ENCODE measurements at regions not wholly inside any gene's neighbourhood (a gene's known extent, or its start where the extent isn't known, plus 50 kb on each side); places are given as distances from the start of the nearest gene placed in this dataset.

- ChIA-PET CTCF (ENCODE audit: low intra/inter-chr PET ratio, low total read pairs) (no interaction called here), POLR2A (no interaction called here)
- ATAC-seq: no peak
- H3K4me2 ChIP-seq (ENCODE audit: low read depth, low read length): no peak overlapping the region
- H2AFZ ChIP-seq (ENCODE audit: low read length): no peak overlapping the region
- no peaks in the 10 kb centered on the region for H3K27me3 ChIP-seq (ENCODE audit: control insufficient read depth in 1 of 2, insufficient read depth in 2 of 2, low read length in 2 of 2)
- intact Hi-C loops (cut with micrococcal nuclease; ENCODE audit: unreplicated experiment): no loop called here
- no peaks in the 10 kb centered on the region for H4K20me1 ChIP-seq (ENCODE audit: insufficient read depth, low read length)
- no peaks in the 10 kb centered on the region for H3K36me3 ChIP-seq (replicated peaks in 1 of 2; ENCODE audit: control insufficient read depth in 1 of 2, insufficient read depth in 2 of 2, low read length in 2 of 2)
- in situ Hi-C loops (cut with HindIII; ENCODE audit: extremely low pct_ligation_motif_present, low pct_unique_long_range_greater_than_20kb): no loop called here
- DNase-seq (ENCODE audit: low spot score): no peak
- no peaks in the 10 kb centered on the region for H3K9me3 ChIP-seq (ENCODE audit: low read length)
- H3K4me1 ChIP-seq (ENCODE audit: insufficient read depth, low read length): no peaks in the 10 kb centered on the region
- 12% methylated on average over 3 of the region's 3 CpGs for WGBS (ENCODE audit: low lambda C conversion rate)
- no peak overlapping the region for H3K27ac ChIP-seq (ENCODE audit: extremely low read length, insufficient read depth, low read length)
- H3K4me3 ChIP-seq (replicated peaks in 1 of 3; ENCODE audit: insufficient read depth in 1 of 3, low read depth in 2 of 3, low read length in 3 of 3): no peak overlapping the region
- H3K9ac ChIP-seq (ENCODE audit: insufficient read depth, low read depth, low read length): no peak overlapping the region
- FAIRE-seq: no peak
- no peaks in the 10 kb centered on the region for H3K79me2 ChIP-seq (ENCODE audit: insufficient read depth, low read length)
- BruUV-seq (replicated peaks): no TSS peak
- no peak for TF ChIP-seq GTF2F1 (IDR thresholded peaks at IDR 0.05; ENCODE audit: low read length)
- TF ChIP-seq GABPB1 (CRISPR knock-in tag; IDR thresholded peaks at IDR 0.05): no peak
- no peak for TF ChIP-seq SKI (IDR thresholded peaks at IDR 0.05; ENCODE audit: partially characterized antibody)
- no peak for TF ChIP-seq ZBTB38 (CRISPR knock-in tag; IDR thresholded peaks at IDR 0.05)
- no peak for TF ChIP-seq SYNCRIP (IDR thresholded peaks at IDR 0.05; ENCODE audit: insufficient read depth, low read depth, low read length)
- TF ChIP-seq ZNF17 (CRISPR knock-in tag; IDR thresholded peaks at IDR 0.05): no peak
- no peak for TF ChIP-seq ETS1 (CRISPR knock-in tag; IDR thresholded peaks at IDR 0.05)
- TF ChIP-seq ZNF615 (CRISPR knock-in tag; IDR thresholded peaks at IDR 0.05; ENCODE audit: borderline replicate concordance): no peak
- no peak for TF ChIP-seq PHB2 (IDR thresholded peaks at IDR 0.05; ENCODE audit: partially characterized antibody)
- TF ChIP-seq ZNF569 (CRISPR knock-in tag; IDR thresholded peaks at IDR 0.05; ENCODE audit: borderline replicate concordance): no peak
- TF ChIP-seq ZMAT3 (CRISPR knock-in tag; conservative IDR thresholded peaks at IDR 0.05): no peak
- no peak for TF ChIP-seq HOXA5 (CRISPR knock-in tag; IDR thresholded peaks at IDR 0.05)
- TF ChIP-seq ZNF562 (CRISPR knock-in tag; IDR thresholded peaks at IDR 0.05; ENCODE audit: borderline replicate concordance): no peak
- no peak for TF ChIP-seq ZKSCAN5 (CRISPR knock-in tag; IDR thresholded peaks at IDR 0.05)
- TF ChIP-seq TERF1 (CRISPR knock-in tag; IDR thresholded peaks at IDR 0.05): no peak
- no peak for TF ChIP-seq PPARG (CRISPR knock-in tag; conservative IDR thresholded peaks at IDR 0.05)
These were observed 118.3 kb upstream of the FBXL4 start for GRCh38 chr6:99066044-99066443.
